ENCODE measurements at regions not wholly inside any gene's neighbourhood (a gene's known extent, or its start where the extent isn't known, plus 50 kb on each side); places are given as distances from the start of the nearest gene placed in this dataset.

DNA sequence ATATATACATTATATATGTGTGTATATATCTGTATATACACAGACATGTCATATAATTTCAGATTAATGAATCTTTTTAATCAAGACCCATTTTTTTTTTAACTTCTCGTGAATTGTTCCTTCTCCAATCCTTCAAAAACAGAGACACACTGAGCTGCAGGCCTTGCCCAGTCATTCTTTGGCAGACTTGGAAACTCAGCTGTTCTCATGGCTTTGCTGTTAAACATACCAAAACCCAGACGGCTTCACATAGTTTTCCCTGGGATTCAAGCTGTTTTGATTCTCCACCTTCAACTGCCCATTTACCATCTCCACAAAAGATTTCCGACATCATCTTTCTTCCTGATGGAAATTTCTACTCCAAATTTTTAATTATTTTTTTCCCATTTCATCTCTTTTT, 148.7 kb downstream of the KCNJ2 start:
- TF ChIP-seq CTCF (conservative IDR thresholded peaks at IDR 0.05; ENCODE audit: low read depth, low read length) (no peak), BHLHE40 (IDR thresholded peaks at IDR 0.05; ENCODE audit: low read depth, low read length) (no peak), RFX5 (IDR thresholded peaks at IDR 0.05; ENCODE audit: low read depth, low read length) (no peak), RAD21 (IDR thresholded peaks at IDR 0.05; ENCODE audit: low read length) (no peak), POLR2A (IDR thresholded peaks at IDR 0.05; ENCODE audit: low read depth, low read length) (no peak), CHD1 (IDR thresholded peaks at IDR 0.05; ENCODE audit: low read depth, low read length) (no peak), SMC3 (IDR thresholded peaks at IDR 0.05; ENCODE audit: low read depth, low read length) (no peak), CEBPB (IDR thresholded peaks at IDR 0.05; ENCODE audit: low read depth, low read length) (no peak), FOS (IDR thresholded peaks at IDR 0.05; ENCODE audit: low read depth, low read length) (no peak), MAZ (IDR thresholded peaks at IDR 0.05; ENCODE audit: borderline replicate concordance, low read depth, low read length) (no peak), MXI1 (IDR thresholded peaks at IDR 0.05; ENCODE audit: borderline replicate concordance, low read depth, low read length) (no peak)
- TF ChIP-seq, protein P1, sequence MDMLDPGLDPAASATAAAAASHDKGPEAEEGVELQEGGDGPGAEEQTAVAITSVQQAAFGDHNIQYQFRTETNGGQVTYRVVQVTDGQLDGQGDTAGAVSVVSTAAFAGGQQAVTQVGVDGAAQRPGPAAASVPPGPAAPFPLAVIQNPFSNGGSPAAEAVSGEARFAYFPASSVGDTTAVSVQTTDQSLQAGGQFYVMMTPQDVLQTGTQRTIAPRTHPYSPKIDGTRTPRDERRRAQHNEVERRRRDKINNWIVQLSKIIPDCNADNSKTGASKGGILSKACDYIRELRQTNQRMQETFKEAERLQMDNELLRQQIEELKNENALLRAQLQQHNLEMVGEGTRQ (IDR thresholded peaks at IDR 0.05; ENCODE audit: low read depth, low read length) = no peak
- TF ChIP-seq, protein P2, sequence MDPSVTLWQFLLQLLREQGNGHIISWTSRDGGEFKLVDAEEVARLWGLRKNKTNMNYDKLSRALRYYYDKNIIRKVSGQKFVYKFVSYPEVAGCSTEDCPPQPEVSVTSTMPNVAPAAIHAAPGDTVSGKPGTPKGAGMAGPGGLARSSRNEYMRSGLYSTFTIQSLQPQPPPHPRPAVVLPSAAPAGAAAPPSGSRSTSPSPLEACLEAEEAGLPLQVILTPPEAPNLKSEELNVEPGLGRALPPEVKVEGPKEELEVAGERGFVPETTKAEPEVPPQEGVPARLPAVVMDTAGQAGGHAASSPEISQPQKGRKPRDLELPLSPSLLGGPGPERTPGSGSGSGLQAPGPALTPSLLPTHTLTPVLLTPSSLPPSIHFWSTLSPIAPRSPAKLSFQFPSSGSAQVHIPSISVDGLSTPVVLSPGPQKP (IDR thresholded peaks at IDR 0.05; ENCODE audit: borderline replicate concordance, low read depth, low read length) = no peak

All from IMR-90 (cell line).